ENCODE measurements at regions not wholly inside any gene's neighbourhood (a gene's known extent, or its start where the extent isn't known, plus 50 kb on each side); places are given as distances from the start of the nearest gene placed in this dataset.

- Histone ChIP-seq H3K9me3 (no peaks in the 10 kb centered on the region), H3K27me3 (no peaks in the 10 kb centered on the region), H3K36me3 (no peaks in the 10 kb centered on the region), H3K4me1 (peaks cover 5% of the 10 kb centered on the region), H3K4me3 (ENCODE audit: low read depth, low read length) (no peak overlapping the region)
- DNase-seq, result no peak
- TF ChIP-seq CTCF (IDR thresholded peaks at IDR 0.05; ENCODE audit: low read depth, low read length), result no peak
Measured at GRCh38 chr1:162985816-162986435, 83.2 kb upstream of the RGS4 start.

GRCh38 chr1:162984699-162985098 lies 84.5 kb upstream of the RGS4 start:
- TF ChIP-seq CTCF (IDR thresholded peaks at IDR 0.05; ENCODE audit: low read depth, low read length), result no peak
- no peaks in the 10 kb centered on the region for H3K9me3 ChIP-seq
- peaks cover 3% of the 10 kb centered on the region for H3K4me1 ChIP-seq
- no peak for DNase-seq
- H3K27me3 ChIP-seq, result no peaks in the 10 kb centered on the region
- no peaks in the 10 kb centered on the region for H3K36me3 ChIP-seq
- H3K4me3 ChIP-seq (ENCODE audit: low read depth, low read length), result no peak overlapping the region

GRCh38 chr1:162983671-162984425 lies 85.3 kb upstream of the RGS4 start:
- no peak overlapping the region for H3K4me3 ChIP-seq (ENCODE audit: low read depth, low read length)
- peaks cover 3% of the 10 kb centered on the region for H3K4me1 ChIP-seq
- no peak for TF ChIP-seq CTCF (IDR thresholded peaks at IDR 0.05; ENCODE audit: low read depth, low read length)
- no peaks in the 10 kb centered on the region for H3K36me3 ChIP-seq
- H3K9me3 ChIP-seq, result no peaks in the 10 kb centered on the region
- DNase-seq, result no peak
- no peaks in the 10 kb centered on the region for H3K27me3 ChIP-seq

- DNase-seq, result no peak
- H3K36me3 ChIP-seq, result no peaks in the 10 kb centered on the region
- no peak for TF ChIP-seq CTCF (IDR thresholded peaks at IDR 0.05; ENCODE audit: low read depth, low read length)
- H3K4me3 ChIP-seq (ENCODE audit: low read depth, low read length), result no peak overlapping the region
- H3K4me1 ChIP-seq, result peaks cover 9% of the 10 kb centered on the region
- no peaks in the 10 kb centered on the region for H3K27me3 ChIP-seq
- H3K9me3 ChIP-seq, result no peaks in the 10 kb centered on the region
Measured at GRCh38 chr1:162982364-162982763, 86.8 kb upstream of the RGS4 start.

- H3K9me3 ChIP-seq, result no peaks in the 10 kb centered on the region
- H3K4me3 ChIP-seq (ENCODE audit: low read depth, low read length), result no peak overlapping the region
- no peaks in the 10 kb centered on the region for H3K27me3 ChIP-seq
- peaks cover 7% of the 10 kb centered on the region for H3K4me1 ChIP-seq
- DNase-seq, result no peak
- H3K36me3 ChIP-seq, result no peaks in the 10 kb centered on the region
- no peak for TF ChIP-seq CTCF (IDR thresholded peaks at IDR 0.05; ENCODE audit: low read depth, low read length)
Measured at GRCh38 chr1:162977944-162978568, 91.1 kb upstream of the RGS4 start.

GRCh38 chr1:162976628-162977027 lies 92.5 kb upstream of the RGS4 start:
- Histone ChIP-seq H3K4me3 (ENCODE audit: low read depth, low read length) (no peak overlapping the region), H3K4me1 (peaks cover 7% of the 10 kb centered on the region), H3K36me3 (no peaks in the 10 kb centered on the region), H3K9me3 (no peaks in the 10 kb centered on the region), H3K27me3 (no peaks in the 10 kb centered on the region)
- no peak for TF ChIP-seq CTCF (IDR thresholded peaks at IDR 0.05; ENCODE audit: low read depth, low read length)
- no peak for DNase-seq
